ENCODE measurements at regions not wholly inside any gene's neighbourhood (a gene's known extent, or its start where the extent isn't known, plus 50 kb on each side); places are given as distances from the start of the nearest gene placed in this dataset.

- H3K36me3 ChIP-seq (ENCODE audit: control insufficient read depth, low read length): no peaks in the 10 kb centered on the region
Observed at GRCh38 chr7:144991041-144991440, 155.2 kb upstream of the TPK1 start.

GRCh38 chr7:144987686-144988085 lies 151.8 kb upstream of the TPK1 start:
- Histone ChIP-seq H3F3A (ENCODE audit: control insufficient read depth, insufficient read depth) (no peaks in the 10 kb centered on the region), H3K27ac (ENCODE audit: low read depth, low read length) (no peak overlapping the region), H3K36me3 (ENCODE audit: control insufficient read depth, low read length) (no peaks in the 10 kb centered on the region), H3K27me3 (ENCODE audit: control insufficient read depth, low read length) (no peaks in the 10 kb centered on the region), H3K4me2 (ENCODE audit: low read length) (no peak overlapping the region), H3K9me2 (replicated peaks; ENCODE audit: control insufficient read depth, low read length) (no peaks in the 10 kb centered on the region), H3K79me2 (ENCODE audit: control insufficient read depth, low read length) (no peaks in the 10 kb centered on the region), H3K4me3 (ENCODE audit: low read length) (no peak overlapping the region), H3K9me3 (ENCODE audit: control insufficient read depth, insufficient read depth, low read length) (no peaks in the 10 kb centered on the region), H3K4me1 (ENCODE audit: control insufficient read depth, low read length) (no peaks in the 10 kb centered on the region), H4K20me1 (ENCODE audit: control insufficient read depth, insufficient read depth, low read depth, low read length) (no peaks in the 10 kb centered on the region)
- TF ChIP-seq, protein P1, sequence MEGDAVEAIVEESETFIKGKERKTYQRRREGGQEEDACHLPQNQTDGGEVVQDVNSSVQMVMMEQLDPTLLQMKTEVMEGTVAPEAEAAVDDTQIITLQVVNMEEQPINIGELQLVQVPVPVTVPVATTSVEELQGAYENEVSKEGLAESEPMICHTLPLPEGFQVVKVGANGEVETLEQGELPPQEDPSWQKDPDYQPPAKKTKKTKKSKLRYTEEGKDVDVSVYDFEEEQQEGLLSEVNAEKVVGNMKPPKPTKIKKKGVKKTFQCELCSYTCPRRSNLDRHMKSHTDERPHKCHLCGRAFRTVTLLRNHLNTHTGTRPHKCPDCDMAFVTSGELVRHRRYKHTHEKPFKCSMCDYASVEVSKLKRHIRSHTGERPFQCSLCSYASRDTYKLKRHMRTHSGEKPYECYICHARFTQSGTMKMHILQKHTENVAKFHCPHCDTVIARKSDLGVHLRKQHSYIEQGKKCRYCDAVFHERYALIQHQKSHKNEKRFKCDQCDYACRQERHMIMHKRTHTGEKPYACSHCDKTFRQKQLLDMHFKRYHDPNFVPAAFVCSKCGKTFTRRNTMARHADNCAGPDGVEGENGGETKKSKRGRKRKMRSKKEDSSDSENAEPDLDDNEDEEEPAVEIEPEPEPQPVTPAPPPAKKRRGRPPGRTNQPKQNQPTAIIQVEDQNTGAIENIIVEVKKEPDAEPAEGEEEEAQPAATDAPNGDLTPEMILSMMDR (IDR thresholded peaks at IDR 0.05; ENCODE audit: low read depth, low read length, poor library complexity, severe bottlenecking): no peak
- TF ChIP-seq EZH2phosphoT487 (IDR thresholded peaks at IDR 0.05; ENCODE audit: borderline replicate concordance, low read length): no peak

More at GRCh38 chr7:144991041-144991440, 155.2 kb upstream of the TPK1 start:
- Histone ChIP-seq H3K79me2 (ENCODE audit: control insufficient read depth, low read length) (no peaks in the 10 kb centered on the region), H3K9me3 (ENCODE audit: control insufficient read depth, insufficient read depth, low read length) (0 out of 2 replicates have a peak, but pooled peaks cover 4% of the 10 kb centered on the region), H3K27me3 (ENCODE audit: control insufficient read depth, low read length) (no peaks in the 10 kb centered on the region), H3K4me2 (ENCODE audit: low read length) (no peak overlapping the region), H3F3A (ENCODE audit: control insufficient read depth, insufficient read depth) (no peaks in the 10 kb centered on the region), H4K20me1 (ENCODE audit: control insufficient read depth, insufficient read depth, low read depth, low read length) (no peaks in the 10 kb centered on the region), H3K9me2 (replicated peaks; ENCODE audit: control insufficient read depth, low read length) (no peaks in the 10 kb centered on the region), H3K4me3 (ENCODE audit: low read length) (no peak overlapping the region), H3K4me1 (ENCODE audit: control insufficient read depth, low read length) (no peaks in the 10 kb centered on the region), H3K27ac (ENCODE audit: low read depth, low read length) (no peak overlapping the region)
- TF ChIP-seq, protein P1 (IDR thresholded peaks at IDR 0.05; ENCODE audit: low read depth, low read length, poor library complexity, severe bottlenecking): no peak
- TF ChIP-seq EZH2phosphoT487 (IDR thresholded peaks at IDR 0.05; ENCODE audit: borderline replicate concordance, low read length): no peak

GRCh38 chr7:144982133-144982532 lies 146.3 kb upstream of the TPK1 start:
- TF ChIP-seq EZH2phosphoT487 (IDR thresholded peaks at IDR 0.05; ENCODE audit: borderline replicate concordance, low read length): no peak
- TF ChIP-seq, protein P1 (IDR thresholded peaks at IDR 0.05; ENCODE audit: low read depth, low read length, poor library complexity, severe bottlenecking): no peak
- H3K27me3 ChIP-seq (ENCODE audit: control insufficient read depth, low read length): no peaks in the 10 kb centered on the region
- H3K36me3 ChIP-seq (ENCODE audit: control insufficient read depth, low read length): no peaks in the 10 kb centered on the region
- H4K20me1 ChIP-seq (ENCODE audit: control insufficient read depth, insufficient read depth, low read depth, low read length): no peaks in the 10 kb centered on the region
- H3K4me2 ChIP-seq (ENCODE audit: low read length): no peak overlapping the region
- no peak overlapping the region for H3K4me3 ChIP-seq (ENCODE audit: low read length)
- no peaks in the 10 kb centered on the region for H3K9me3 ChIP-seq (ENCODE audit: control insufficient read depth, insufficient read depth, low read length)
- H3K79me2 ChIP-seq (ENCODE audit: control insufficient read depth, low read length): no peaks in the 10 kb centered on the region
- H3K4me1 ChIP-seq (ENCODE audit: control insufficient read depth, low read length): no peaks in the 10 kb centered on the region
- H3K27ac ChIP-seq (ENCODE audit: low read depth, low read length): no peak overlapping the region
- no peaks in the 10 kb centered on the region for H3F3A ChIP-seq (ENCODE audit: control insufficient read depth, insufficient read depth)
- no peaks in the 10 kb centered on the region for H3K9me2 ChIP-seq (replicated peaks; ENCODE audit: control insufficient read depth, low read length)
